AG09319 (cell line): ENCODE measurements at regions not wholly inside any gene's neighbourhood (a gene's known extent, or its start where the extent isn't known, plus 50 kb on each side); places are given as distances from the start of the nearest gene placed in this dataset.
A peak's percentile ranks its signal among the peaks of the same experiment; 100 is the strongest.

ENCODE experiments used
- DNase-seq: peaks from one replicate; pipeline ENCODE4 v3.0.0-alpha.2; 2010; ENCODE audit warnings: low read depth; ENCODE audit errors: extremely low read depth
- CTCF ChIP-seq: IDR thresholded peaks from 2 replicates; pipeline ENCODE4 v1.5.1; 2011; ENCODE audit warnings: low read depth, mild to moderate bottlenecking, inconsistent platforms, low read length, moderate library complexity

GRCh38 chr7:96416599-96416998, 94.7 kb upstream of the SLC25A13 start:
- no peak for DNase-seq
- no peak for TF ChIP-seq CTCF

GRCh38 chr7:96416116-96416515, 94.2 kb upstream of the SLC25A13 start:
- DNase-seq, result no peak
- TF ChIP-seq CTCF, result no peak

GRCh38 chr7:96415293-96415940, 93.5 kb upstream of the SLC25A13 start:
- no peak for TF ChIP-seq CTCF
- DNase-seq, result no peak

GRCh38 chr7:96414931-96415292, 93.0 kb upstream of the SLC25A13 start:
- DNase-seq, result no peak
- peak; percentile 63 for TF ChIP-seq CTCF

GRCh38 chr7:96410126-96410839, 88.4 kb upstream of the SLC25A13 start:
- TF ChIP-seq CTCF, result no peak
- DNase-seq, result no peak

- no peak for DNase-seq
- TF ChIP-seq CTCF, result no peak
These were observed 87.0 kb upstream of the SLC25A13 start for GRCh38 chr7:96408881-96409280.

- no peak for TF ChIP-seq CTCF
- no peak for DNase-seq
These were observed 85.5 kb upstream of the SLC25A13 start for GRCh38 chr7:96407427-96407826.
